K562 (cell line): ENCODE measurements at regions not wholly inside any gene's neighbourhood (a gene's known extent, or its start where the extent isn't known, plus 50 kb on each side); places are given as distances from the start of the nearest gene placed in this dataset.

Source experiments
- ATAC-seq: fragments of 200-7000 bp; cut with Tn5 transposase; 3 replicates; pipeline ENCODE4 v1.9.1; 2020; ENCODE audit warnings: moderate library complexity
- BruUV-seq: library from RNA; stranded (reverse); fragments of 400-500 nt; replicated peaks from 2 replicates; lab custom pipeline; 2021; lab: Mats Ljungman, UMichigan
- CTCF ChIA-PET: fragments of 300-600 bp; formaldehyde crosslinking; extraction: SDS; loops from one replicate; lab custom pipeline; 2021; ENCODE audit warnings: low intra/inter-chr PET ratio; lab: Yijun Ruan, JAX
- POLR2A ChIA-PET: fragments of 300-600, 350-650 bp; sonication (Branson Sonifier 250); formaldehyde crosslinking; extraction: SDS; loops from one replicate; lab custom pipeline; 2021; ENCODE audit warnings: antibody characterized with exemption, inconsistent platforms; lab: Yijun Ruan, JAX
- DNase-seq, 4 experiments: peaks; one replicate each; pipeline versions ENCODE4 v3.0.0 to v3.0.0-alpha.2; 2011 to 2018; ENCODE audit warnings: low spot score in 3 of 4, mixed read lengths in 3 of 4; ENCODE audit errors: extremely low read depth in 1 of 4
- FAIRE-seq: peaks from 2 replicates; lab custom pipeline; 2011; peaks lifted over from hg19 to GRCh38; lab: Jason Lieb, UNC
- H2AFZ ChIP-seq: 2 replicates; pipeline ENCODE4 v1.6.0; 2011; ENCODE audit warnings: low read depth, low read length, control low read depth, inconsistent platforms
- H3K27ac ChIP-seq: fragments of 200-600 bp; 3 replicates; pipeline ENCODE4 v1.8.0; 2011; ENCODE audit warnings: low read depth, mild to moderate bottlenecking, control low read depth, inconsistent platforms, low read length, moderate library complexity, mixed read lengths; ENCODE audit errors: extremely low read depth
- H3K27me3 ChIP-seq, 2 experiments: fragments of 300-600 bp in 1 of 2; 2 replicates in 1 of 2; 3 replicates in 1 of 2; pipeline versions ENCODE4 v1.6.0 to v1.8.0; 2011; ENCODE audit warnings: inconsistent platforms in 2 of 2, low read length in 2 of 2, mild to moderate bottlenecking in 1 of 2, mixed read lengths in 1 of 2, moderate library complexity in 1 of 2; ENCODE audit not compliant: control insufficient read depth in 2 of 2, insufficient read depth in 2 of 2
- H3K36me3 ChIP-seq: fragments of 300-600 bp; 3 replicates; pipeline ENCODE4 v1.8.0; 2011; ENCODE audit warnings: mild to moderate bottlenecking, low read length, inconsistent platforms; ENCODE audit not compliant: control insufficient read depth, insufficient read depth
- H3K4me1 ChIP-seq, 2 experiments: fragments of 200-600 bp in 1 of 2; replicated peaks in 1 of 2; 2 replicates in 1 of 2; 3 replicates in 1 of 2; pipeline versions ENCODE4 v1.5.1 to v1.8.0; 2011; ENCODE audit warnings: inconsistent platforms in 2 of 2, low read length in 2 of 2, mild to moderate bottlenecking in 1 of 2, mixed read lengths in 1 of 2, moderate library complexity in 1 of 2; ENCODE audit not compliant: control insufficient read depth in 2 of 2, insufficient read depth in 2 of 2
- H3K4me2 ChIP-seq: 2 replicates; pipeline ENCODE4 v1.6.1; 2011; ENCODE audit warnings: low read length, control low read depth, inconsistent platforms, mixed read lengths; ENCODE audit not compliant: insufficient read depth
- H3K4me3 ChIP-seq: fragments of 200-600 bp; sonication (generic), shearing (Covaris generic); 2 replicates; pipeline ENCODE4 v1.5.1; 2016; ENCODE audit warnings: control low read depth, inconsistent platforms
- H3K79me2 ChIP-seq: fragments of 200-600 bp; 3 replicates; pipeline ENCODE4 v1.8.0; 2011; ENCODE audit warnings: low read length, inconsistent platforms; ENCODE audit not compliant: control insufficient read depth, insufficient read depth
- H3K9ac ChIP-seq, 2 experiments: 2 replicates each; pipeline versions ENCODE4 v1.6.0 to v1.6.1; 2011; ENCODE audit warnings: low read depth in 2 of 2, low read length in 2 of 2, control low read depth in 1 of 2, inconsistent platforms in 1 of 2, mild to moderate bottlenecking in 1 of 2, mixed read lengths in 1 of 2; ENCODE audit not compliant: insufficient read depth in 1 of 2
- H3K9me1 ChIP-seq: one replicate; pipeline ENCODE4 v1.6.0; 2011; ENCODE audit warnings: inconsistent platforms, mild to moderate bottlenecking, low read length, moderate library complexity; ENCODE audit not compliant: control insufficient read depth, insufficient read depth
- H3K9me3 ChIP-seq: replicated peaks from 2 replicates; pipeline ENCODE4 v1.5.1; 2011; ENCODE audit warnings: low read depth, low read length, inconsistent platforms; ENCODE audit not compliant: control insufficient read depth, insufficient read depth
- H4K20me1 ChIP-seq: replicated peaks from 2 replicates; pipeline ENCODE4 v1.6.1; 2011; ENCODE audit warnings: low read length, inconsistent platforms, mixed read lengths; ENCODE audit not compliant: control insufficient read depth, insufficient read depth
- BDP1 ChIP-seq: IDR thresholded peaks from 3 replicates; pipeline ENCODE4 v1.6.1; 2011; ENCODE audit not compliant: insufficient read length, insufficient read depth
- CCNT2 ChIP-seq: IDR thresholded peaks from 2 replicates; pipeline ENCODE4 v1.6.1; 2011; ENCODE audit warnings: borderline replicate concordance, low read depth, mild to moderate bottlenecking, moderate library complexity, mixed read lengths, low read length; ENCODE audit not compliant: insufficient read length; ENCODE audit errors: extremely low read depth
- CHD2 ChIP-seq: IDR thresholded peaks from 2 replicates; pipeline ENCODE4 v1.6.1; 2011; ENCODE audit warnings: low read depth, low read length
- CHD7 ChIP-seq: fragments of 200-600 bp; sonication (generic); IDR thresholded peaks from one replicate; pipeline ENCODE4 v1.6.1; 2012; ENCODE audit warnings: mild to moderate bottlenecking, low read depth, low read length, inconsistent platforms
- CTCF ChIP-seq, 3 experiments: IDR thresholded peaks in 2 of 3; conservative IDR thresholded peaks in 1 of 3; 2 replicates each; pipeline ENCODE4 v1.5.1; 2011 to 2012; ENCODE audit warnings: low read length in 3 of 3, mild to moderate bottlenecking in 3 of 3, control low read depth in 2 of 3, improper control_type of control experiment in 1 of 3, inconsistent platforms in 1 of 3, low read depth in 1 of 3, mixed read lengths in 1 of 3, moderate library complexity in 1 of 3; ENCODE audit not compliant: insufficient read depth in 2 of 3
- SREBF2 ChIP-seq: sonication (generic); formaldehyde crosslinking; IDR thresholded peaks from 2 replicates; pipeline ENCODE4 v1.4.0; 2020; ENCODE audit warnings: mild to moderate bottlenecking, missing genetic modification reagents
- XRCC5 ChIP-seq: fragments of 200-400 bp; formaldehyde crosslinking; IDR thresholded peaks from 2 replicates; pipeline ENCODE4 v1.6.1; 2017; ENCODE audit warnings: low read depth, mild to moderate bottlenecking, low read length
- ZNF3 ChIP-seq: fragments of 250-450 bp; sonication (Bioruptor Pico); IDR thresholded peaks from 2 replicates; pipeline ENCODE4 v1.5.0; 2021; ENCODE audit warnings: mild to moderate bottlenecking, moderate library complexity
- ZNF696 ChIP-seq: fragments of 250-450 bp; sonication (Bioruptor Pico); conservative IDR thresholded peaks from 2 replicates; pipeline ENCODE4 v1.4.0; 2020; ENCODE audit warnings: mild to moderate bottlenecking, moderate library complexity
- WGBS: fragments of 100-300 bp; shearing (Covaris generic); methylation state at CpG from one replicate; pipeline ENCODE4 v1.1.6; 2016; ENCODE audit warnings: low coverage, mixed read lengths; ENCODE audit not compliant: insufficient coverage; ENCODE audit errors: missing lambda C conversion rate; 5-methylcytosine and 5-hydroxymethylcytosine counted together
- in situ Hi-C: fragments of 300-500 bp; cut with MboI; formaldehyde crosslinking; loops from 4 replicates; pipeline ENCODE4 v1.15.0; 2018; ENCODE audit warnings: inconsistent platforms, mixed read lengths
- intact Hi-C: fragments of 100-400 bp; cut with micrococcal nuclease; formaldehyde crosslinking; loops from 2 replicates; pipeline ENCODE4 v1.14.2; 2022

- Histone ChIP-seq H3K27ac (no peak overlapping the region), H3K4me1 (no peaks in the 10 kb centered on the region), H3K36me3 (no peaks in the 10 kb centered on the region), H3K9me3 (no peaks in the 10 kb centered on the region), H2AFZ (no peak overlapping the region), H3K79me2 (no peaks in the 10 kb centered on the region), H4K20me1 (no peaks in the 10 kb centered on the region), H3K4me2 (no peak overlapping the region), H3K4me3 (no peak overlapping the region), H3K27me3 (peaks cover 0 to 10% of the 10 kb centered on the region in 2 experiments; a peak in 2 of 5 replicates), H3K9me1 (no peaks in the 10 kb centered on the region), H3K9ac (no peak overlapping the region)
- DNase-seq: no peak
- no TSS peak for BruUV-seq
- in situ Hi-C loops: no loop called here
- FAIRE-seq: no peak
- 85% methylated on average over 5 of the region's 5 CpGs for WGBS
- CTCF ChIA-PET: no interaction called here
- ATAC-seq: no peak
- intact Hi-C loops: no loop called here
- POLR2A ChIA-PET: no interaction called here
- TF ChIP-seq CTCF (IDR thresholded peaks at IDR 0.05 in 2 of 3, conservative IDR thresholded peaks at IDR 0.05 in 1 of 3; ENCODE audit: insufficient read depth in 2 of 3, low read depth in 1 of 3, low read length in 3 of 3) (no peak), XRCC5 (no peak), CHD7 (no peak), BDP1 (no peak), ZNF3 (no peak), CCNT2 (no peak), CHD2 (no peak), ZNF696 (CRISPR knock-in tag) (no peak), SREBF2 (CRISPR knock-in tag) (no peak)
Observed at GRCh38 chr2:235217846-235218245, 266.0 kb downstream of the SH3BP4 start.
